ENCODE measurements at regions not wholly inside any gene's neighbourhood (a gene's known extent, or its start where the extent isn't known, plus 50 kb on each side); places are given as distances from the start of the nearest gene placed in this dataset.

GRCh38 chr22:48483764-48484528 is 1343.7 kb downstream of the BRD1 start:
- intact Hi-C loops (cut with micrococcal nuclease), result no loop called here
- H3K36me3 ChIP-seq (ENCODE audit: control insufficient read depth in 1 of 2, insufficient read depth in 2 of 2, low read length in 2 of 2), result no peaks in the 10 kb centered on the region
- no peak for ATAC-seq
- RAD21 ChIA-PET (ENCODE audit: low non-redundant PET in 1 of 2, low total read pairs in 2 of 2, uncharacterized antibody in 2 of 2, unreplicated experiment in 2 of 2), result no interaction called here
- no peaks in the 10 kb centered on the region for H4K20me1 ChIP-seq (ENCODE audit: insufficient read depth)
- DNase-seq (ENCODE audit: low read depth, low spot score), result no peak
- no peak overlapping the region for H2AFZ ChIP-seq (ENCODE audit: low read depth, low read length, poor library complexity, severe bottlenecking)
- no peak overlapping the region for H3K27ac ChIP-seq (ENCODE audit: low read depth, low read length)
- CTCF ChIA-PET, result no interaction called here
- H3K27me3 ChIP-seq (ENCODE audit: insufficient read depth, low read length), result no peaks in the 10 kb centered on the region
- no peak overlapping the region for H3K4me3 ChIP-seq (replicated peaks in 1 of 2; ENCODE audit: low read depth in 1 of 2, low read length in 2 of 2)
- H3K4me1 ChIP-seq (ENCODE audit: control insufficient read depth in 1 of 2, insufficient read depth in 2 of 2, low read length in 2 of 2), result no peaks in the 10 kb centered on the region
- H3K4me2 ChIP-seq (ENCODE audit: low read length), result no peak overlapping the region
- no TSS peak for BruUV-seq (replicated peaks)
- TF ChIP-seq FOSL1 (IDR thresholded peaks at IDR 0.05; ENCODE audit: low read depth) (no peak), CBX3 (IDR thresholded peaks at IDR 0.05; ENCODE audit: low read depth) (no peak), EZH2phosphoT487 (IDR thresholded peaks at IDR 0.05; ENCODE audit: borderline replicate concordance) (no peak), POLR2AphosphoS5 (IDR thresholded peaks at IDR 0.05; ENCODE audit: low read depth, low read length) (no peak), ZNF274 (IDR thresholded peaks at IDR 0.05; ENCODE audit: low read depth, low read length) (no peak), POLR2A (IDR thresholded peaks at IDR 0.05; ENCODE audit: borderline replicate concordance, extremely low read depth, insufficient read depth, insufficient read length) (no peak), REST (IDR thresholded peaks at IDR 0.05; ENCODE audit: low read depth) (no peak), EZH2 (IDR thresholded peaks at IDR 0.05) (no peak), YY1 (IDR thresholded peaks at IDR 0.05; ENCODE audit: extremely low read depth, insufficient replicate concordance, low read depth, low read length) (no peak), ZFX (IDR thresholded peaks at IDR 0.05) (no peak), SRF (IDR thresholded peaks at IDR 0.05; ENCODE audit: low read depth) (no peak), CTCF (IDR thresholded peaks at IDR 0.05 in 2 of 3, conservative IDR thresholded peaks at IDR 0.05 in 1 of 3; ENCODE audit: borderline replicate concordance in 1 of 3, insufficient read depth in 1 of 3, low read depth in 2 of 3, low read length in 2 of 3) (no peak), RAD21 (IDR thresholded peaks at IDR 0.05; ENCODE audit: low read depth) (no peak), SP1 (IDR thresholded peaks at IDR 0.05; ENCODE audit: low read depth) (no peak), MAX (IDR thresholded peaks at IDR 0.05) (no peak), ELF1 (IDR thresholded peaks at IDR 0.05; ENCODE audit: borderline replicate concordance, low read depth) (no peak), ZBTB33 (IDR thresholded peaks at IDR 0.05; ENCODE audit: extremely low read depth, insufficient replicate concordance, low read length) (no peak), EGR1 (IDR thresholded peaks at IDR 0.05; ENCODE audit: low read depth) (no peak), JUND (IDR thresholded peaks at IDR 0.05) (no peak), CEBPB (IDR thresholded peaks at IDR 0.05; ENCODE audit: low read depth) (no peak)
- H3K9ac ChIP-seq (ENCODE audit: low read length), result no peak overlapping the region
- no peaks in the 10 kb centered on the region; a peak in 1 of 4 replicates for H3K9me3 ChIP-seq (ENCODE audit: control insufficient read depth in 1 of 2, insufficient read depth in 1 of 2, low read depth in 1 of 2, low read length in 2 of 2)
- no peaks in the 10 kb centered on the region for H3K79me2 ChIP-seq (ENCODE audit: insufficient read depth, low read length)
- H3K9me2 ChIP-seq (ENCODE audit: insufficient read depth), result no peaks in the 10 kb centered on the region
- POLR2A ChIA-PET, result no interaction called here
